ENCODE measurements at regions not wholly inside any gene's neighbourhood (a gene's known extent, or its start where the extent isn't known, plus 50 kb on each side); places are given as distances from the start of the nearest gene placed in this dataset.
"Not testable (repeated sequence)": the region's sequence is repeated elsewhere in the genome, so short reads cannot be mapped to it uniquely, and the experiment has no call there.

DNA sequence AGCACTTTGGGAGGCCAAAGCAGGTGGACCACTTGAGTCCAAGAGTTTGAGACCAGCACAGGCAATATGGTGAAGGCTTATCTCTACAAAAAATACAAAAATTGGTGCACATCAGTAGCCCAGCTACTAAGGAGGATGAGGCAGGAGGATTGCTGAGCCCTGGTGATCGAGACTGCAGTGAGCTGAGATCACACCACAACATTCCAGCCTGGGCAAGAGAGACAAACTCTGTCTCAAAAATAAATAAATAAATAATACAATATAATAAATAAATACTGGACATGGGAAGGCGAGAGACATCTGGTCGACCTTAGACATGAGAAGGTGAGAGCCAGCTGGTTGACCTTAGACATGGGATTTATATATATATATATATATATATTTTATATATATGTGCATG, 119.8 kb upstream of the SLC38A4 start:
- no peak for DNase-seq

- DNase-seq, result no peak
Observed at GRCh38 chr12:46946137-46946536, 120.3 kb upstream of the SLC38A4 start.

GRCh38 chr12:46948936-46949545, 123.2 kb upstream of the SLC38A4 start:
- DNase-seq, result no peak

DNA sequence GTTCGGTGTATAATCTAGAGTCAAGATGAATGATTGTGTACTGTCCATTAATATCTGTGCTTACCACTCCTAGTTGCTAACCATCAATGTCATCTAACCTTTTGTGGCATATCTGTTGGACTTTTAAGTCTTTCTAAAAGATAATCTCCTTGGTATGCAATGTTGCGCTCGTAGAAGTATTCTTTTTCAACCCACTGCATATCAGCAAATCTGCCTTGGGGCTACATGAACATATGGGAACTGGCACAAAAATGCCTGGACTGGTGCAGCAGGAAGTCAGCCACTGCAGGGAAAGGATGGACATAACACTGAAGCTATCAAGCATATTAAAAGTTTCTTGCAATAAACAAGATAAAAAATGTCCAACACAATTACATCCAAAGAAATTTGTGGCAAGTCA, 124.3 kb upstream of the SLC38A4 start:
- no peak for DNase-seq

- DNase-seq, result no peak
Observed at GRCh38 chr12:46952880-46953483, 126.4 kb upstream of the PCED1B start.

- no peak for DNase-seq
Observed at GRCh38 chr12:46956451-46957035, 122.9 kb upstream of the PCED1B start.

DNA sequence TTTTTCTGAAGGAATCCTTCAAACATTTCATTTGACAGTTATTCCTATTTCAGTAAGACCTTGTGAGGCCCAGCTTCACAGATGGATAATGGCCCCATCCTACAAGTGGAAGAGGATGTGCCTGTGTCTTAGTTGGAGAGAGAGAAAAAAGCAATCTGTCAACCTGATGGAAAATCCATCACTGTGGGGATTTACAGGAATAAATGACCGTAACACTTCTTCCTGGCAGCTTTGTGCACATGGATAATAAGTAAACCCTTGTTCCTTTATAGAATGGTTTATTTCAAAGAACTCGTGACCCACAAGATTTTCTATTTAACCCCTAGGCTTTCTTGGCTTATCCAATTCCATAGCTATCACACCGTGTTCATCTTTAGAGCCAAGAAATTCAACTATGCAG, 121.4 kb upstream of the PCED1B start:
- DNase-seq, result no peak

DNA sequence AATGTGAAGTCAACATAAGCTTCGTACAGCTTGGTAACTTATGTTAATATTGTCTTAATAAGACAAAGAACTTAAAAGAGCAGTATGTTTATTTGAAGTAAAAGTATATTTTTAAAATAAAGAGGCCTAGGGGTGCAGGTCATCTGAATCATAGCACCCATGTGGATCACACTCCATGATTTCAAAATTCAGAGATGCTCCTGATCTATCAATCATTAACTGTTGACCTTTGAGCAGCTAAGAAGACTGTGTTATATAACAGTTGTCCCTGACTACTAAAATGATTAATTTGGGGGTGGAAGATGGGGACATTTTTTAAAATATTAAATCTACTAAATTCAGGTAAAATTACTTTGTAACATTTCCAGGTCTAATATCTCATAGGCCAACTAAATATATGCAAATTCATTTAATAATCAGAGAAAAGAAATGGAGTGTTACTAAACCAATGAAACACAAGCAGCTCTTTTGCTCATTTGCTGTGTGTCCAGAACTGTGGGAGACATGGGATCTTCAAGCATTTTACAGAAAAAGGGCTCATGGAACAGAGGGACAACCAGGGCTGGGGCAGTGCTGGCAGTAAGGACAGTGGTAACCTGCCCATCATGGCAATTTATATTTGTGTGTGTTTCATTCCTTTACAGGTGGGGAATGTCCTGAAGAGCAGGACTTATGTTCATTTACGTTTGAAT, 120.7 kb upstream of the PCED1B start:
- no peak for DNase-seq

GRCh38 chr12:46959502-46959901, 119.9 kb upstream of the PCED1B start:
- no peak for DNase-seq

- DNase-seq, result no peak
Observed at GRCh38 chr12:46960681-46961080, 118.7 kb upstream of the PCED1B start.

GRCh38 chr12:46963191-46963590, 116.2 kb upstream of the PCED1B start:
- no peak for DNase-seq

DNA sequence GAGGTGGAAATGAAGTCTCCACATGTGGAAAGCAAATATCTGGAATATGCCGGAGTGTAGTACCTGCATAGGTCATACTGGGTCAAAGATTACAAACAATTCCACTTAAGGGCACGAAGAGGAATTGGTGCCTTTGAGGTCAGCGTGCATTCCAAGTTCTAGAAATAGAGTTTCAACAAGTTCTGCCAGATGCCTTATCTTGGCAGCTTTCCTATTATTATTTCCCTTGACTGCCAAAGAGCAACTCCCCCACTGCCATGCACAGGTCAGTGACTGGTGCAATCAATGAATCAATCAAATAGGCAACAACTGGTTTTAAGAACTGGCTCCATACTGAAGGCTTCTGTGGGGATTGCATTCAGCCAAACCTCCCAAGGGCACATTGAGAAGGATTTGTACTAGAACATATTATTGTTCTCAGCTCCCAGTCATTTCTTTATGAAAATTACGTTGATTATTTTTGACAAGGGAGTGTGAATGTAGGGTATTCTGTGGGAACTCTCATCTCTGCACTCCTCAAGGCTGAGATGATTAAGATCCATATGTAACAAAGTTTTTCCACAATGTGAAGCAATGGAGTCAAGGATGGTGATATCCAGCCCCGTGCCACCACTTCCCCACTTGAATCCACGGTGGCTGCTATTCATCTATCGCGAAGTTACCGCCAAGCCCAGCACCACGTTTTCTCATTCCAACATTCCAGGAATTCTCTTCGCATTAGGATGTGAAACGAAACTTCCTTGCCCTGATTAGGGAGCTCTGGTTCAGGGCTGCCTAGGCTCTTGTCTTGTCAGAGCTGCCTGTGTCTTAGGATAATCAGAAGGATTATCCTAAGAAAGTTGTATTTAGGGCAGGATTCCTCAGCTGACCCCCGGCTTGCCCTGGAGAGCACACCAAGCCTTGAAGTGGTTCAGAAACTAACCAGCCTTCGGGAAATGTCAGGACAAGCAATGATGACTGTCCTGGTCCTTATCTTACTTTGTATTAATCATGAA, 115.1 kb upstream of the PCED1B start:
- peak; percentile 18 for DNase-seq

DNA sequence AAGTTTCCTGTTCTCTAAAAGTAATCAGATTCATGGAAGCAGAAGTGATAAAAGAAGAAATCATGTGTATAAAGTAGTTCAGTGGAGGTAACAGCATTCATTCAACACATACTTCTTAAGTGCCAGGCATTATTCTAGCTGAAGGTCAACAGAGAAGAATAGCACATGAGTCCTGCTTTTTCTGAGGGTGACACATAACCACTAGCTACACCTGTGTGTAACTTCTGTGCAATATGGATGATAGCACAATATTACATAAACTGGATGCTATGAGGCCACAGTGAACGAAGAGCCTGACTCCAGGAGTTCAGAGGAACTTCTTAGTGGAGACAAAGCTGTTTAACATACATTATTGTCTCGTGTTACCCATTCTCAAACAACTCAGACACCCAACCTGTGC, 114.3 kb upstream of the PCED1B start:
- no peak for DNase-seq

DNA sequence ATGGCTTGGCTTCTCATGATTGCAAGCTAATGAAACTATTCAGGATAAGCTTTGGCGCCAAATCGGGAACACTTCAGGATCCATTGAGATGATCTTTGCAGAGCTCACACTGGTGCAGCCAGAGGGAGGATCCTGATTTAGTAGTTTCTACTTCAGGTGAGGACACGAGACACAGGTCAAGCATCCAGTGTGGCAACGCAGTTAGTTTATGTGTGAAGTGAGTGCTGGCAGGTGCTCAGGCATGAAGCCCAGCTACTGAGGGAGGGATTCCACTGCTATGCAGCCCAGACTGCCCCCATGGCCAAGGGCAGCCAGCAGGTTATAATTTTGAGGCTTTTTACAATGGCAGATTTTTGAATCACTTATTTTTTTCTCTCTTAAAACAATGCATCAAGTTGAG, 113.5 kb upstream of the PCED1B start:
- no peak for DNase-seq

DNA sequence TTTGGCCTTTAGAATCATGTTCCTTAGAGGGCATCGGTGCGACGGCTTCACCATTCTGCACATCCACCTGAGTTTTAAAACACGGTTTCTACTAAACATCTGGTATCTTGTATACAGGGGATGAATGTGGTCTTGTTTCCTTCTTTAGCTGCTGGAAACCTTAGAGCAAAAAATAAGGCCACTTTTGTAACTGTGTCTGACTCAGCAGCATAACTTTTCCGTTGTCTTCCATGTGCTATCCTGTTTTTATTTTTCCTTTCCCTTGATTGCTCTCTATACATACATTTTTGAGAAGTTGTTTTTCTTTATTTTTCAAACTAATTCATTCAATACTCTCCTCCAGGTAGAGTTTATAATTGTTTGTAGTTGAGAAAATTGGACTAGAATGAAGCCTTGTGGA, 108.8 kb upstream of the PCED1B start:
- DNase-seq, result no peak

- DNase-seq, result not testable (repeated sequence)
Observed at GRCh38 chr12:46973937-46974336, 105.5 kb upstream of the PCED1B start.

DNA sequence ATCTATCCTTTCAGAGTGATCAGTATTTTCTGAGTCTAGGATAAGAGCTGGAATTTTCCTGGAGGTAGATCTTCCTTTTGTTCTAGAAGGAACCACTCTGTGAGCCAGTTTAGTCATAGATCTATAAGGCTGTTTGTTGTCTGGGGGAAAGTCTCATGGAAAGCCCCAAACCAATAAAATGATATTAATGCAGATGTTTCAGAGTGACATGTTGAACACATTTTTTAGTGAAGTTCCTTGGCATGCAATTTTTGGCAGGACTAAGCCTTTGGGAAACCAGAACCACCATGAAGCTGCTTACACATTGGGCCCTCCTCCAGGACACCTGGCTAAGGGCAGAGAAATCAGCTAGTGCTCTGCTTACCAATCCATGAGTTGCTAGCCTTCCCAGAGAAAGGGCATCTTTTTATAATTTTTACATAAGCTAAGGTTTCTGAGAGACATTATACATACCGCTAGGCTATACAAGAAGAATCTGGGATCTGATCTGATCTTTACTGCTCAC, 101.5 kb upstream of the PCED1B start:
- no peak for DNase-seq

DNA sequence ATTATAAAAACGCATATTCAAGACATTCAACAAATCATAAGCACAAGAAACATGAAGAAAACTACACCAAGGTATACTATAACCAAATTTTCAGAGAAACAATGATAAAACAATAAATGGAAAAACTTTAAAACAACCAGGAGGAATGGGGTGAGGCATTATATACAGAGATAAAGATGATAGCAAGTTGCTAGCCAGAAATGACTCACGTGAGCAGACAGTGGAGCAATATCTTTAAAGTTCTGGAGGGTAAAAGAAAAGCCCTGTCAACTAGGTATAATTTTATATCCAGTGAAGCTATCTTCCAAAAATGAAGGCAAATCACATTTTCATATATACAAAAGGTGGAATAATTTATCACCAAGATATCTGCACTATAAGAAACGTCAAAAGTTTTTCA, 97.8 kb upstream of the PCED1B start:
- DNase-seq, result no peak

DNA sequence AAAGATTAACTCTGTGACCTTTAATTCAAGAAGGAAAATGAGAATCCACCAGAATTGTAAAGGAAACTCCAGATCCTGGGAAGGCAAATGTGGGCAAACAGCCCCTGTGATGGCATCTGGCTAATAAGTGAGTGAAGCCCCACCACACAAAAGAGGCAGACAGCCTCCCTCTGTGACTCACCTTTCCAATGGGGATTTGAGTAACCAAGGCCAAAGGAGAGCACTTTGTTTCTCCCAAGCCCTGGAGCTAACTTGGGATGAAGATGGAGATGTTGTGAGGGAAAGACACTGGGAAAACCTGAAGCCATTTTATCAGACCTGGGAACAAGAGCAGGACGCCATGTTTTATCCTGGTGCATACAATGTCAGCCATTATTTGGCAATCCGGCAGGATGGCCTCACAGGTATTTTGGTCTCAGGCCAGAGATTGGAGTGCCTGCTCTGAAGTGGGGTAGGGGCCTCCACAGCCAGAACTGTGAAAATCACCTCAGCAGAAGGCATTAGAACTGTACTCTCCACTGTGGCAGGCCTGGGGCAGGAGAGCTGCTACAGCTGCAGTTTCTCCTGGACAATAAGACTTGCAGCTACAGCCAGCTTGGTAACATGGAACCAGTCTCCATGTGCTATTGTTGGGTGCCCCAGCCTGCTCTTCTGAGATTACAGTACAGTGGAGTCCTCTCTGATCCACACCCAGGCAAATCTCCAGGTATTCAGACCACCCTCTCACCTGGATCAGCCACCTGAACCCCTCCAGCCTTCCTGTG, 96.6 kb upstream of the PCED1B start:
- no peak for DNase-seq

- no peak for DNase-seq
Observed at GRCh38 chr12:46983393-46983793, 96.0 kb upstream of the PCED1B start.

- DNase-seq, result peak; percentile 76
Observed at GRCh38 chr12:46983959-46984841, 95.2 kb upstream of the PCED1B start.
